ENCODE measurements at regions not wholly inside any gene's neighbourhood (a gene's known extent, or its start where the extent isn't known, plus 50 kb on each side); places are given as distances from the start of the nearest gene placed in this dataset.

DNA sequence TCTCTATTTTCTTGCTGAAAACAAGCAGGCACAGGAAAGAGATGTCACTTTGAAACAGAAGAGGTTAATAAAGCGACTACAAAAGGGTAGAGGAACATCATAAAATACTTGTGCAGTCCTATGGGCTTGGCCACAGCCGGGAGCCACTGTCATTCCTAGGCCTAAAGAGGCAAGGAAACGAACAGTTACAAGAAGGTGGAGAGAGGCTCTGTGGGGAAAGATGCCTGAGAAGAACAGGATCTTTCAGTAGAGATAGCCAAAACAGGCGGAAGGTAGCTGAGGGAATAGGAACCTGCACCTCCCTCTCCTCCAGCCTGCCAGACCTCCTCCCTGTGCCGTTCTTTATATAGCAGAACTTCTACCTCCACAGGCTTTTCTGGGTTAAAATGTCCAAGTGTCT lies 57.4 kb upstream of the ARSJ start:
- TF ChIP-seq, protein P1, sequence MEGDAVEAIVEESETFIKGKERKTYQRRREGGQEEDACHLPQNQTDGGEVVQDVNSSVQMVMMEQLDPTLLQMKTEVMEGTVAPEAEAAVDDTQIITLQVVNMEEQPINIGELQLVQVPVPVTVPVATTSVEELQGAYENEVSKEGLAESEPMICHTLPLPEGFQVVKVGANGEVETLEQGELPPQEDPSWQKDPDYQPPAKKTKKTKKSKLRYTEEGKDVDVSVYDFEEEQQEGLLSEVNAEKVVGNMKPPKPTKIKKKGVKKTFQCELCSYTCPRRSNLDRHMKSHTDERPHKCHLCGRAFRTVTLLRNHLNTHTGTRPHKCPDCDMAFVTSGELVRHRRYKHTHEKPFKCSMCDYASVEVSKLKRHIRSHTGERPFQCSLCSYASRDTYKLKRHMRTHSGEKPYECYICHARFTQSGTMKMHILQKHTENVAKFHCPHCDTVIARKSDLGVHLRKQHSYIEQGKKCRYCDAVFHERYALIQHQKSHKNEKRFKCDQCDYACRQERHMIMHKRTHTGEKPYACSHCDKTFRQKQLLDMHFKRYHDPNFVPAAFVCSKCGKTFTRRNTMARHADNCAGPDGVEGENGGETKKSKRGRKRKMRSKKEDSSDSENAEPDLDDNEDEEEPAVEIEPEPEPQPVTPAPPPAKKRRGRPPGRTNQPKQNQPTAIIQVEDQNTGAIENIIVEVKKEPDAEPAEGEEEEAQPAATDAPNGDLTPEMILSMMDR (conservative IDR thresholded peaks at IDR 0.05) = no peak
- TF ChIP-seq EZH2 (IDR thresholded peaks at IDR 0.05; ENCODE audit: low read depth) = no peak

All from PC-9 (cell line).